Liver (tissue), 8 donors: ENCODE measurements at regions not wholly inside any gene's neighbourhood (a gene's known extent, or its start where the extent isn't known, plus 50 kb on each side); places are given as distances from the start of the nearest gene placed in this dataset.

ENCODE experiments used
- DNase-seq: peaks from one replicate; pipeline ENCODE4 v3.0.0-alpha.2; 2017; ENCODE audit warnings: low spot score
- H3K27ac ChIP-seq, 2 donors: one replicate each; pipeline ENCODE4 v1.7.0; 2013; ENCODE audit warnings: inconsistent platforms in 2 of 2, low read length in 2 of 2, control low read depth in 1 of 2, low read depth in 1 of 2, mild to moderate bottlenecking in 1 of 2
- H3K27me3 ChIP-seq, 4 donors: one replicate each; pipeline versions ENCODE4 v1.6.1 to v1.7.0; 2013; ENCODE audit warnings: low read length in 3 of 4, inconsistent platforms in 1 of 4, mild to moderate bottlenecking in 1 of 4, moderate library complexity in 1 of 4; ENCODE audit not compliant: control insufficient read depth in 4 of 4, insufficient read depth in 4 of 4
- H3K36me3 ChIP-seq, 4 donors: one replicate each; pipeline versions ENCODE4 v1.6.1 to v1.7.0; 2013; ENCODE audit warnings: low read length in 3 of 4, mild to moderate bottlenecking in 3 of 4, low read depth in 1 of 4, moderate library complexity in 1 of 4; ENCODE audit not compliant: control insufficient read depth in 4 of 4, insufficient read depth in 3 of 4
- H3K4me1 ChIP-seq, 4 donors: one replicate each; pipeline versions ENCODE4 v1.6.1 to v1.7.0; 2013; ENCODE audit warnings: low read length in 3 of 4, mild to moderate bottlenecking in 3 of 4, moderate library complexity in 1 of 4; ENCODE audit not compliant: control insufficient read depth in 4 of 4, insufficient read depth in 4 of 4
- H3K4me3 ChIP-seq, 3 donors: one replicate each; pipeline versions ENCODE4 v1.6.1 to v1.7.0; 2013; ENCODE audit warnings: low read length in 3 of 3, control low read depth in 1 of 3, low read depth in 1 of 3, mild to moderate bottlenecking in 1 of 3
- H3K9ac ChIP-seq, 2 donors: one replicate each; pipeline ENCODE4 v1.7.0; 2013; ENCODE audit warnings: low read length in 2 of 2, mild to moderate bottlenecking in 2 of 2, moderate library complexity in 2 of 2, control low read depth in 1 of 2, low read depth in 1 of 2
- H3K9me3 ChIP-seq, 4 donors: one replicate each; pipeline versions ENCODE4 v1.6.1 to v1.7.0; 2013; ENCODE audit warnings: low read length in 3 of 4; ENCODE audit not compliant: control insufficient read depth in 4 of 4
- EGR1 ChIP-seq, 2 donors: IDR thresholded peaks; 2 replicates each; pipeline ENCODE4 v1.6.1; 2016 to 2018; ENCODE audit warnings: antibody characterized with exemption in 2 of 2, low read depth in 2 of 2
- FOXA1 ChIP-seq: IDR thresholded peaks from 2 replicates; pipeline ENCODE4 v1.6.1; 2016; ENCODE audit warnings: antibody characterized with exemption
- FOXA2 ChIP-seq: IDR thresholded peaks from 2 replicates; pipeline ENCODE4 v1.6.1; 2016; ENCODE audit warnings: antibody characterized with exemption
- GABPA ChIP-seq, 2 donors: IDR thresholded peaks in 1 of 2; conservative IDR thresholded peaks in 1 of 2; 2 replicates each; pipeline ENCODE4 v1.6.1; 2016; ENCODE audit warnings: antibody characterized with exemption in 2 of 2, mild to moderate bottlenecking in 1 of 2, moderate library complexity in 1 of 2
- HNF4A ChIP-seq, 2 donors: conservative IDR thresholded peaks; 2 replicates each; pipeline ENCODE4 v1.6.1; 2016; ENCODE audit warnings: antibody characterized with exemption in 2 of 2, mild to moderate bottlenecking in 2 of 2
- HNF4G ChIP-seq: IDR thresholded peaks from 2 replicates; pipeline ENCODE4 v1.6.1; 2016; ENCODE audit warnings: antibody characterized with exemption
- JUND ChIP-seq, 2 donors: IDR thresholded peaks; 2 replicates each; pipeline ENCODE4 v1.6.1; 2016; ENCODE audit warnings: antibody characterized with exemption in 2 of 2
- NR2F2 ChIP-seq: IDR thresholded peaks from 2 replicates; pipeline ENCODE4 v1.6.1; 2016; ENCODE audit warnings: antibody characterized with exemption
- RAD21 ChIP-seq, 2 donors: IDR thresholded peaks; 2 replicates each; pipeline ENCODE4 v1.6.1; 2016; ENCODE audit warnings: antibody characterized with exemption in 2 of 2, mild to moderate bottlenecking in 2 of 2
- RXRA ChIP-seq, 2 donors: IDR thresholded peaks; 2 replicates each; pipeline ENCODE4 v1.6.1; 2017 to 2018; ENCODE audit warnings: antibody characterized with exemption in 2 of 2, mild to moderate bottlenecking in 1 of 2
- TAF1 ChIP-seq: conservative IDR thresholded peaks from 2 replicates; pipeline ENCODE4 v1.6.1; 2016; ENCODE audit warnings: antibody characterized with exemption, mild to moderate bottlenecking
- YY1 ChIP-seq: IDR thresholded peaks from 2 replicates; pipeline ENCODE4 v1.6.1; 2016; ENCODE audit warnings: antibody characterized with exemption, mild to moderate bottlenecking
- WGBS: extraction: QIAGEN DNeasy Blood & Tissue Kit; methylation state at CpG from one replicate; pipeline ENCODE4 v1.1.7; 2013; 5-methylcytosine and 5-hydroxymethylcytosine counted together
- TF ChIP-seq, protein P1 (sequence below): fragments of 150-350 bp; IDR thresholded peaks from 2 replicates; pipeline ENCODE4 v1.5.1; 2017; ENCODE audit warnings: improper control_type of control experiment, low read depth, low read length; ENCODE audit not compliant: missing input control
- TF ChIP-seq, protein P2 (sequence below): IDR thresholded peaks from 2 replicates; pipeline ENCODE4 v1.6.1; 2016; ENCODE audit warnings: antibody characterized with exemption
- TF ChIP-seq, protein P3 (sequence below): IDR thresholded peaks from 2 replicates; pipeline ENCODE4 v1.6.1; 2016; ENCODE audit warnings: antibody characterized with exemption, mild to moderate bottlenecking
- TF ChIP-seq, protein P4 (sequence below): IDR thresholded peaks from 2 replicates; pipeline ENCODE4 v1.6.1; 2016; ENCODE audit warnings: antibody characterized with exemption
- TF ChIP-seq, protein P5 (sequence below): IDR thresholded peaks from 2 replicates; pipeline ENCODE4 v1.6.1; 2016; ENCODE audit warnings: antibody characterized with exemption
- donor health status: healthy.
- donor health status: healthy.
- donor health status: healthy.
- donor health status: healthy.
- donor health status: healthy.

DNA sequence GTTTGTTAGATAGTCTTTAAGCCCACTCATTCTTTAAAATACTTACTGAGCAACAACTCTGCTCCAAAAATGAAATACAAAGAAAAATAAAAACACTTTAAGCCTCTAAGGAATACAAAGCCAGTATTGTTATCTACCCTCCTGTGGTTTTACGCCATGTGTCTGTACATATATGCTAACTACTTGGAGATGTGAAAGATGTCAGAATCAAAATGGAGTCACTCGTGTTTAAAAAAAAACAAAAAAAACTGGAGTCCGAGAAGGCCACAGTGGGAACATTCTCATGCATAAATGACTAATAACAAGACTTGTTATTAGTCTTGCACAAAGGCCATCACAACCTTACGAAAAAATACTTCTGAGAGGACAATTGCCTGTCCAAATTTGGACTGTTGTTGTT, 393.1 kb downstream of the TBC1D4 start:
- WGBS: 74% methylated on average over 4 of the region's 4 CpGs
- H3K4me1 ChIP-seq: no peaks in the 10 kb centered on the region
- no peak overlapping the region for H3K27ac ChIP-seq
- no peak for TF ChIP-seq FOXA2
- no peak for TF ChIP-seq RAD21 (IDR thresholded peaks at IDR 0.05)
- no peak for TF ChIP-seq HNF4A (conservative IDR thresholded peaks at IDR 0.05)
- TF ChIP-seq, protein P1, sequence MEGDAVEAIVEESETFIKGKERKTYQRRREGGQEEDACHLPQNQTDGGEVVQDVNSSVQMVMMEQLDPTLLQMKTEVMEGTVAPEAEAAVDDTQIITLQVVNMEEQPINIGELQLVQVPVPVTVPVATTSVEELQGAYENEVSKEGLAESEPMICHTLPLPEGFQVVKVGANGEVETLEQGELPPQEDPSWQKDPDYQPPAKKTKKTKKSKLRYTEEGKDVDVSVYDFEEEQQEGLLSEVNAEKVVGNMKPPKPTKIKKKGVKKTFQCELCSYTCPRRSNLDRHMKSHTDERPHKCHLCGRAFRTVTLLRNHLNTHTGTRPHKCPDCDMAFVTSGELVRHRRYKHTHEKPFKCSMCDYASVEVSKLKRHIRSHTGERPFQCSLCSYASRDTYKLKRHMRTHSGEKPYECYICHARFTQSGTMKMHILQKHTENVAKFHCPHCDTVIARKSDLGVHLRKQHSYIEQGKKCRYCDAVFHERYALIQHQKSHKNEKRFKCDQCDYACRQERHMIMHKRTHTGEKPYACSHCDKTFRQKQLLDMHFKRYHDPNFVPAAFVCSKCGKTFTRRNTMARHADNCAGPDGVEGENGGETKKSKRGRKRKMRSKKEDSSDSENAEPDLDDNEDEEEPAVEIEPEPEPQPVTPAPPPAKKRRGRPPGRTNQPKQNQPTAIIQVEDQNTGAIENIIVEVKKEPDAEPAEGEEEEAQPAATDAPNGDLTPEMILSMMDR: no peak
- no peak for TF ChIP-seq YY1
- TF ChIP-seq, protein P2, sequence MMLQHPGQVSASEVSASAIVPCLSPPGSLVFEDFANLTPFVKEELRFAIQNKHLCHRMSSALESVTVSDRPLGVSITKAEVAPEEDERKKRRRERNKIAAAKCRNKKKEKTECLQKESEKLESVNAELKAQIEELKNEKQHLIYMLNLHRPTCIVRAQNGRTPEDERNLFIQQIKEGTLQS: no peak
- no peak for TF ChIP-seq NR2F2
- no peak for TF ChIP-seq FOXA1
- TF ChIP-seq GABPA (IDR thresholded peaks at IDR 0.05 in 1 of 2, conservative IDR thresholded peaks at IDR 0.05 in 1 of 2): no peak
- TF ChIP-seq, protein P3, sequence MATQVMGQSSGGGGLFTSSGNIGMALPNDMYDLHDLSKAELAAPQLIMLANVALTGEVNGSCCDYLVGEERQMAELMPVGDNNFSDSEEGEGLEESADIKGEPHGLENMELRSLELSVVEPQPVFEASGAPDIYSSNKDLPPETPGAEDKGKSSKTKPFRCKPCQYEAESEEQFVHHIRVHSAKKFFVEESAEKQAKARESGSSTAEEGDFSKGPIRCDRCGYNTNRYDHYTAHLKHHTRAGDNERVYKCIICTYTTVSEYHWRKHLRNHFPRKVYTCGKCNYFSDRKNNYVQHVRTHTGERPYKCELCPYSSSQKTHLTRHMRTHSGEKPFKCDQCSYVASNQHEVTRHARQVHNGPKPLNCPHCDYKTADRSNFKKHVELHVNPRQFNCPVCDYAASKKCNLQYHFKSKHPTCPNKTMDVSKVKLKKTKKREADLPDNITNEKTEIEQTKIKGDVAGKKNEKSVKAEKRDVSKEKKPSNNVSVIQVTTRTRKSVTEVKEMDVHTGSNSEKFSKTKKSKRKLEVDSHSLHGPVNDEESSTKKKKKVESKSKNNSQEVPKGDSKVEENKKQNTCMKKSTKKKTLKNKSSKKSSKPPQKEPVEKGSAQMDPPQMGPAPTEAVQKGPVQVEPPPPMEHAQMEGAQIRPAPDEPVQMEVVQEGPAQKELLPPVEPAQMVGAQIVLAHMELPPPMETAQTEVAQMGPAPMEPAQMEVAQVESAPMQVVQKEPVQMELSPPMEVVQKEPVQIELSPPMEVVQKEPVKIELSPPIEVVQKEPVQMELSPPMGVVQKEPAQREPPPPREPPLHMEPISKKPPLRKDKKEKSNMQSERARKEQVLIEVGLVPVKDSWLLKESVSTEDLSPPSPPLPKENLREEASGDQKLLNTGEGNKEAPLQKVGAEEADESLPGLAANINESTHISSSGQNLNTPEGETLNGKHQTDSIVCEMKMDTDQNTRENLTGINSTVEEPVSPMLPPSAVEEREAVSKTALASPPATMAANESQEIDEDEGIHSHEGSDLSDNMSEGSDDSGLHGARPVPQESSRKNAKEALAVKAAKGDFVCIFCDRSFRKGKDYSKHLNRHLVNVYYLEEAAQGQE: no peak
- TF ChIP-seq, protein P4, sequence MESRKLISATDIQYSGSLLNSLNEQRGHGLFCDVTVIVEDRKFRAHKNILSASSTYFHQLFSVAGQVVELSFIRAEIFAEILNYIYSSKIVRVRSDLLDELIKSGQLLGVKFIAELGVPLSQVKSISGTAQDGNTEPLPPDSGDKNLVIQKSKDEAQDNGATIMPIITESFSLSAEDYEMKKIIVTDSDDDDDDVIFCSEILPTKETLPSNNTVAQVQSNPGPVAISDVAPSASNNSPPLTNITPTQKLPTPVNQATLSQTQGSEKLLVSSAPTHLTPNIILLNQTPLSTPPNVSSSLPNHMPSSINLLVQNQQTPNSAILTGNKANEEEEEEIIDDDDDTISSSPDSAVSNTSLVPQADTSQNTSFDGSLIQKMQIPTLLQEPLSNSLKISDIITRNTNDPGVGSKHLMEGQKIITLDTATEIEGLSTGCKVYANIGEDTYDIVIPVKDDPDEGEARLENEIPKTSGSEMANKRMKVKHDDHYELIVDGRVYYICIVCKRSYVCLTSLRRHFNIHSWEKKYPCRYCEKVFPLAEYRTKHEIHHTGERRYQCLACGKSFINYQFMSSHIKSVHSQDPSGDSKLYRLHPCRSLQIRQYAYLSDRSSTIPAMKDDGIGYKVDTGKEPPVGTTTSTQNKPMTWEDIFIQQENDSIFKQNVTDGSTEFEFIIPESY: no peak
- no peak for TF ChIP-seq TAF1
- no peak for TF ChIP-seq JUND (IDR thresholded peaks at IDR 0.05)
- TF ChIP-seq RXRA (IDR thresholded peaks at IDR 0.05): no peak
- TF ChIP-seq, protein P5, sequence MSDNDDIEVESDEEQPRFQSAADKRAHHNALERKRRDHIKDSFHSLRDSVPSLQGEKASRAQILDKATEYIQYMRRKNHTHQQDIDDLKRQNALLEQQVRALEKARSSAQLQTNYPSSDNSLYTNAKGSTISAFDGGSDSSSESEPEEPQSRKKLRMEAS: no peak
- TF ChIP-seq HNF4G: no peak
- no peak overlapping the region for H3K9ac ChIP-seq
- no peaks in the 10 kb centered on the region for H3K36me3 ChIP-seq
- H3K27me3 ChIP-seq: peaks cover 0 to 3% (median 0%) of the 10 kb centered on the region in 4 donors
- peaks cover 0 to 2% (median 0%) of the 10 kb centered on the region in 4 donors for H3K9me3 ChIP-seq
- DNase-seq: no peak
- no peak overlapping the region for H3K4me3 ChIP-seq

DNA sequence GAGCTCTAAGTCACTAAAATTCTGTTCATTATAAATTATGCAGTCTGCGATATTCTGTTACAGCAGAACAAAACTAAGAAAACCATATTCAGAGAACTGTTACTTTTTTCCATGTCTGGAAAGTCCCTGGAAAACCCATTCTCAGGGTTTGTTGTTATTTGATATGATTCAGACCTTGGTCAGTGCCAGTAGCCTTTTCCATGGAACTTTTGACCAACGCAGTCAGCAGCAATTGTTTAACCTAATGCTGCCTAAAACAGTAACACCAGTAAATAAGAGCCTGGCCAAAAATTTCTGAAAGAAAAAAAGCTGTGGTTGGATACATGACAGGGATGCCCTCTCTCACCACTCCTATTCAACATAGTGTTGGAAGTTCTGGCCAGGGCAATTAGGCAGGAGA, 402.7 kb downstream of the TBC1D4 start:
- Histone ChIP-seq H3K9ac (no peak overlapping the region), H3K4me3 (no peak overlapping the region), H3K27me3 (no peaks in the 10 kb centered on the region), H3K4me1 (no peaks in the 10 kb centered on the region), H3K9me3 (no peaks in the 10 kb centered on the region), H3K36me3 (no peaks in the 10 kb centered on the region), H3K27ac (no peak overlapping the region)
- DNase-seq: no peak
- TF ChIP-seq GABPA (IDR thresholded peaks at IDR 0.05 in 1 of 2, conservative IDR thresholded peaks at IDR 0.05 in 1 of 2) (no peak), JUND (IDR thresholded peaks at IDR 0.05) (no peak), NR2F2 (no peak), EGR1 (IDR thresholded peaks at IDR 0.05; ENCODE audit: low read depth in 2 of 2) (no peak), RAD21 (IDR thresholded peaks at IDR 0.05) (no peak), FOXA1 (no peak)
- TF ChIP-seq, protein P2: no peak
- TF ChIP-seq, protein P5: no peak
- WGBS: 63% methylated on average over 2 of the region's 2 CpGs
